ENCODE measurements at regions not wholly inside any gene's neighbourhood (a gene's known extent, or its start where the extent isn't known, plus 50 kb on each side); places are given as distances from the start of the nearest gene placed in this dataset.
"Not testable (repeated sequence)": the region's sequence is repeated elsewhere in the genome, so short reads cannot be mapped to it uniquely, and the experiment has no call there.

DNA sequence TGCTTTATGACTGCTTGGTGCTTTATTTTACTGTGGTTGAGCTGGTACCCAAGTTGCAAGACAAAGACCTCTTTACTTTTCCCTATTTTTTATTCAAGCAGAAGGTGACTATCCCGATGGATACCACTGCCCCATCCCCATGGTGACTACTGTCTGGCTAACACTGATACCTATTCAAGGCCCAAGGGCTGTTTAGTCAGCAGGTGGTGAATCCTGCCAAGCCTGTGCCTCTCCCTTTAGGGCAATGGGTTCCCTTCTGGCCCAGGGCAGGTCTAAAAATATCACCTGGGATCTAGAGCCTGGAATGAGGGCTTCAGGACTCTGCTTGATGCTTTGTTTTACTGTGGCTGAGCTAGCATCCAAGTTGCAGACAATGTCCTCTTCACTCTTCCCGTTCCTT is 510.0 kb upstream of the GRAMD2B start:
- no peak for DNase-seq (ENCODE audit: low spot score)

DNA sequence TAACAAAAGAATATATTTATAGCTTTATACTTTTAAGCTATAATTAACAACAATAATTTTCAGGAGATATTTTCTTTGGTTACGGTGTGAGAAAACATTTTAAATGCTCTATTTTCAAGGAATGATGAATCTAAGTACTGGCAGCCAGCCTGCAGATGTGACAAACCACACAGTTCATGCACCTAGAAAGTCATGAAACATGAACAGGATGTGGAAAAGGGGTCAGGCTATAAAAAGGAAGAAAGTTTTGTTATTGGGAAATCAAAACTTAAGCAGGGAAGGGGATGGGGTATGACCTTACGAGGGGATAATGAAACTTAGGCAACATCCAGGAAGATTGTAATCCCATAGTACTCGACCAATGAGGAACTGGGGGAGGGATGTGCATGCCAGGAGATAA is 508.7 kb upstream of the GRAMD2B start:
- no peak for DNase-seq (ENCODE audit: low spot score)

DNA sequence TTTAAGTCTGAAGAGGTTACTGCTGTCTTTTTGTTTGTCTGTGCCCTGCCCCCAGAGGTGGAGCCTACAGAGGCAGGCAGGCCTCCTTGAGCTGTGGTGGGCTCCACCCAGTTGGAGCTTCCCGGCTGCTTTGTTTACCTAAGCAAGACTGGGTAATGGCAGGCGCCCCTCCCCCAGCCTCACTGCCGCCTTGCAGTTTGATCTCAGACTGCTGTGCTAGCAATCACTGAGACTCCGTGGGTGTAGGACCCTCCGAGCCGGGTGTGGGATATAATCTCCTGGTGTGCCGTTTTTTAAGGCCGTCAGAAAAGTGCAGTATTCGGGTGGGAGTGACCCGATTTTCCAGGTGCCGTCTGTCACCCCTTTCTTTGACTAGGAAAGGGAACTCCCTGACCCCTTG is 499.3 kb upstream of the GRAMD2B start:
- DNase-seq (ENCODE audit: low spot score): not testable (repeated sequence)

DNA sequence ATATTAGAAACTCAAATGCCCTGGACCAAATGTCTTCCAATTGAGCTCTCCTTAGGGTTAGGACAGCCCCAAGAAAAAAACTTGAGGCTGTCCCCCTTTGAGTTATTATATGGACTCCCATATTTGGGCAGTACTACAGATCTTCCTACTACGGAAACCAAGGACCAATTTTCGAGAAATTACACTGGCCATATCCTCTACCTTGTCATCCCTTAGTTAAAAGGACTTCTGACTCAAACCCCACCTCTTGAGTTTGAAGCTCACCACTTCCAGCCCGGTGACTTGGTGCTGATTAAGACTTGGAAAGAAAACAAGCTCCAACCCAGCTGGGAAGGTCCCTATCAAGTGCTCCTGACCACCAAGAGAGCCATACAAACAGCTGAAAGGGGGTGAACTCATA is 497.0 kb upstream of the GRAMD2B start:
- no peak for DNase-seq (ENCODE audit: low spot score)

DNA sequence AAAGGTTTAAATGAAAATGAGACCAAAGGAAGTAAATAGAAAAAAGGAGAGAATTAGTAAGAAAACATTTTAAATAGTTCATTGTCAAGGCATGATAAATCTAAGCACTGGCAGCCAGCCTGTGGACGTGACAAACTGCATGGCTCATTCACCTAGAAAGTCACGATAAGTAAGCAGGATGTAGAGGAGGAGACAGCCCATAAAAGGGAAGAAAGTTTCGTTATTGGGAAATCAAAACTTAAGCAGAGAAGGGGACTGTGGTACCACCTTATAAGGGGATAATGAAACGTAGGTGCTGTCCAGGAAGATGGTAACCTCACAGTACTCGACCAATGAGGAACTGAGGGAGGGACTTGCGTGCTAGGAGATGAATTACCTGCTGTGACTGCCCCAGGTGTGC is 494.5 kb upstream of the GRAMD2B start:
- no peak for DNase-seq (ENCODE audit: low spot score)

DNA sequence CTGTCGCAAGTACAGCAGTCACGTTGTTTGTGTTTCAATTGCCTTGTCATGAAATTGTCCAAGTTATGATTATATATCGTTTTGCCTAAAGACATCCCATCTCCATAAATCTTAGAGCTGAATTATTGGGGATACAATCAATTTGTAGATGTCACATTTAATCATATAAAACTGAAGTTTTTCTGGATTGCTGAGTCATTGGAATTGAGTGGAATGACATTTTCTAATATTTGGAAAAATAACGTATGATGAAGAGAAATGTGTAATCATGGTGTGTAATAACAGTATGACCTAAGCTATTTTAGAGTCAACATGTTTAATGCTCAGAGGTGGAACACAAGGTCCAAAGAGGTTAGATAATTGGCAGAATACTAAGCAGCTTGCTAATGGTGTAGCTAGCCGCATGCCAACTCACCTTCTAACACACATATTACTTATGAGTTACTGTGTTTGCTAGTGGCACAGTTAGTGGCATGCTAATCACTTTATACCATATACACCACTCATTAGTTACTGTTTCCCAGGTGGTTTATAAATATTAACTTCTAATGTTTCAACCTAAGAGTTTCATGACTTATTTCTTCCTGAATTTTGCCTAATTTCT is 473.1 kb upstream of the GRAMD2B start:
- DNase-seq (ENCODE audit: low spot score): no peak

DNA sequence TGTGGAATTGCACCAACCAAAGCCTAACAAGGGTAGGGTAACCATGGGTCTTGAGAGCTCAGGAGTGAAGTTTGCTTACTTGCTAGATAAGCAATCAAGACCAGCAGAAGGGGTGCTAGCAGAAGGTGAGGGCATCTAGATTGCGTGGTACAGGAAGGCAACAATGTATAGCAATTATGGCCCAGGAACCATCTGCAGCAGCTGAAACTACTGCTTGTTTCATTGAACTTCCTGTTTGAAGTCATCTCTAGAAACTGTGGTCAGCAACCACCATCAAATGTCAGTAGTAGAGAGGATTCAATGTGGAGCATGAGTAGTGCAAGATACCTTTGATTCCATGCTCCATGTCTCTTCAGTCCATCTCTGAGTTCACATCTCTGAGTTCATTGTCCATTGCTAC is 462.1 kb upstream of the GRAMD2B start:
- DNase-seq (ENCODE audit: low spot score): no peak

DNA sequence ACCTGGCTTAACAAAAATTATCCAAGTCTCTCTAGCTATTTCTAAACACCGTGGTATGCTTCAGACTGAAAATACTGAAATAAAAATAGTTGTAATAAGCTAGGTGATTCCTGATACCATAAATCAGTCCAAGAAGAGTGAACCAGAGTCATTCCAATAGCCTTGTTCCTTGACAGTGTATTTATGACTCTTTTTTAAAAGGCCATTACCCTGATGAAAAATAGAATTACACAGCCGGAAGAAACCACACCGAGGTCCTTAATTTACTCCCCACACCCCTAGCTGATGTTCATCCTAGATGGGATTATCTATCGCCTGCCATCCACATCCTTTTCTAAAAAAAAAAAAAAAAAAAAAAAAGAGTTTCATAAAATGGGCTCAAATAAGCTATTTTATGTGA is 457.6 kb upstream of the GRAMD2B start:
- no peak for DNase-seq (ENCODE audit: low spot score)

DNA sequence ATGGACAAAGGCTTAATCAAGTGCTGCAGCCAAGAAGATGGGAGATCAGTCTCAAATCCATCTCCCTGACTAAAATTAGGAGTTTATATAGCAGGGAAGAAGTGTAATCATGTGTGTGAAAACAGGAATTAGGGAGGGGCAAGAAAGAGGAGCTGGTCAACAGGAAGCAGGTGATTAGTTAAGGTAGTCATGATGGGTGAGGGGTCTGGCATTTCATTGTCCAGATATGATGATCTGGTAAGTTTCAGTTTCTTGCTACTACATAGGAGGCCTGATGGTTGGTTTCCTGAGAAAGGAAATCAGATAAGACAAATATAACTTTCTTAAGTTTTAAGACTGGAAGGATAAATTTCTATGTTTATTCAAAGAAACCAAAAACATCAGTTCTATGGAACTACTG is 455.6 kb upstream of the GRAMD2B start:
- no peak for DNase-seq (ENCODE audit: low spot score)

DNA sequence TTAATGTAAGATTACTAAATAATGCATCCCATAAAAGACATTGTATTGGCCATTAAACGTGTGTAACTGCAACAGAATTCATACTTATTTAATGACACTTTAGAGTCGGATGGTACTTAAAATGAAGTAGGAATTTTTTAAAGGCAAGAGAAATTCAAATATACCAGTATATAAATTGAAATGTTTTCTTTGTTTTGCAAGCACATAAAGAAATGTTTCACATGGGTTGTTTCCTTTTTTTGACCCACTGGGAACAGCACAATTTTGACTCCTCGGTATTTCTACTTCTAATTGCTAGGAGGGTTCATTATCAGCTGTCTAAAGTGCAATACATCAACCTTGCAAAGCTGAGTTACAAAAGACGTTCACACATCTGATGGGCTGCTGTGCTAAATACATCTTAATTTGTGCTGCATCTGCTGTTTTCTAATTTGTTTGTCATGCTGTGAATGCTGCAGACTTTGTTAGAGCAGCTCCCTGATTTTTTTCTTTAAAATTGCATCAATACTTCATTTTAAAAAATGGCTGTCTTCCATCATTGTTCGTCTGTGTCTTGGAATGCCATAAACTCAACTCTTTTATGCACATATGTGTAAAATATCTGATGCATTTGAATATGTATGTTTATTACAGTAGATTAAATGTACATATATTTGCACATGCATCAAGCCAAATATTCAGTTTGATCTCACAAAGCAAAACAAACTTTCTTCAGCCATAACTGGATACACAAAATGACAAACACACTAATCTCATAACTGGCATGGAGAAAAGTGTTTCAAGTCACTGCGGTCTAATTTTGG is 454.0 kb upstream of the GRAMD2B start:
- DNase-seq (ENCODE audit: low spot score): no peak

DNA sequence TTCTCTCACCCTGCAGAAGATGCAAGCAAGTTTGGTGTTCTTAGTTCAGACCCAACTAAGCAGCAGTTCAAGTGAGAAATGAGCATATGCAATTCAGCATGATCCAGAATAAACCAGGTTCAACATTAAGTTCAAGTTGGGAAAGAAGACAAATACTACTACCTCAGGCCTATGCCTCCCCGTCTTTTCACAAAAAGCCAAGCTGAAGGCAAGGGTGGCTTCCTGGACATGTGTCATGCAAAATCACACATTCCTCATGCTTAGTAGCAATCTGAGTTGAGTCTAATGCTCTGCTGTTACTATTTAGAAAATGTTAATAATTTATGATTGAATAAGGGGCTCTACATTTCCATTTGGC is 453.4 kb upstream of the GRAMD2B start:
- DNase-seq (ENCODE audit: low spot score): no peak

DNA sequence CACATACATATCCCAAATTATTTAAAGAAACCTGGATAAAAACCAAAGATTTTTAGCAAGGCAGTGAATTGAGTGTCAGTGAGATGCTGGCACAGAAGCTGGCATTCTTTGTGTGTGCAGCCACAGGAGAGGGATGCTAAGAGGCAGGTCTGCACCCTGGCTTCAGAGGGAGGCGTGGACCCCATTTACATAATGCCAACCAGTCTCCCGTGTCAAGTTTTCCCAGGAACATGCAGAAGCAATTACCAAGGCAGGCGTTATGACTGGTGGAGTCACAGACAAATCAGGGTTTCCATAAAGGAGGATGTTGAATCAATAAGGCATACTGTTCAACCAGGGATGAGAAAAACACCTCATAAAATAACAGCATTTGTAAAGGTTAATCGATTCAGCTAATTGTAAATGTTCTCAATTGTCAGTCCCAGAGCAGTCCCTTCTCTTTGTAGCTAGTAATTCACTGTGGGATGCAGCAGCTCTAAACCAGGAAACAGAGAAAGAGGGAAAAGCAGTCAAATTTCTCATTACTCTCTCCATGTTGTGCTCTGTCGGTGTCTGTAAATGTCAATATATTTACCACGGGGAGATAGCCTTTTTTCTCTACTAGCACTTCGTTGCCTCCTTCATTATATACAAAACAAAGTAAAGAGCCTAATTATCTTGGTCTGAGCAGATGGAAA is 452.4 kb upstream of the GRAMD2B start:
- DNase-seq (ENCODE audit: low spot score): no peak

DNA sequence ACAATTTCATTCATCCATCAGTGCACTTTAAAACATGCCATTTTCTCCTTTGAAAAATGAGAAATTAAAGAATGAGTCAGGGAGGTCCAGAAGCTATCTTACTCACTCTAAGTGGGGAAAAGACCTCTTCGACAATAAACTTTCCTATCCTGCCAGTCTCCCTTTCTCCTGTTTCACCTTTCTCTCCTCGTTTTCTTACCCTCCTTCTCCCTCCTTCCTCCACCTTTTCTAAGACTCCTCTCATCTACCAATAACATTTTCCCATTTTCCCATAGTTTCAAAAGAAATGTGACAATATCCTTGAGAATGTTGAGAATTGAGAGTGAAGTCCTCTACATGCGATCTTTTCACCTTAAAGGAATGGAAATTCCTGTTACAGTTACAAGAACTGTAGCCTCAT is 450.5 kb upstream of the GRAMD2B start:
- DNase-seq (ENCODE audit: low spot score): no peak

DNA sequence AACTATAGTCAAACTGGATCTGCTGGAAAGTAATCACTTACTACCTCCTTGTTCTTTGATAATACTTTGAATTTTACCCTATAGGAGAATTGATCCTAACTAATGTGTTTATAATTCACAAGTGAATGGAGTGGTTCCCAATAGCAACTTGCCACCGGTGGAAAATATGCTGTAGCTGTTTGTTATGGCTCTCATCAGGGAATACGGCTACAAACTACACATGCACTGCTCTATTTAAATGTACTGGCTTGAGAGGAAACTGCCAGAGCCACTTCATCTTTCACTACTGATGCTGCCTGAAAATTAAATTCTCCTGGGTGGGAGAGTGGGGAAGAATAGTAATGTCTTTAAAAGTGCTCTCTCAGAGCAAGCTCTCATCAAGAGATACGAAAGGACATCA is 448.5 kb upstream of the GRAMD2B start:
- no peak for DNase-seq (ENCODE audit: low spot score)

DNA sequence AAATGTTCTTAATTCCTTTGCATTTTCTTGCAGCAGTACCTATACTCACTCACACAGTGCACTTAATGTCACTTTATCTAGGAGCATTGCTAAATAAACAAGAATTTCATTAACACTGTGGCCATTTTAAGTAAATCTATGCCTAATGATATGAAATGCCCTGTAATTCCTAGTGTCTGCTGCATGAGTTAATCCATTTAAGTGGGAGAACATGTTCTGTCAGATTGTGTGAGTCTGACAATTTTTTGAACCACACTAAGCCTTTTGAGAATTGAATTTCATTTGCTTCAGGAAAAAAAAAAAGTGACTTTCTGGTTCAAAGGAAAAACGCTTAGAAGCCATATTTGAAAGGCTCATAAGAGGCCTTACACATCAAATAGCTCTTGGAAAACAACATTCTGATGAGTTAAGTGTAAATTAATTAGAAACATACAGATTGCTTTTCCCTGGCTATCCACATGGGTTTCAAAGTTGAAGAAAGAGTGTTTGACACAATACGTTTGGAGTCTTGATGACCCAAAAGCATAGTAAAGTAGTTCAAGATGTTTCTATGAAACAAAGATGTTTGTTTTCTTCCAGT is 446.7 kb upstream of the GRAMD2B start:
- no peak for DNase-seq (ENCODE audit: low spot score)

DNA sequence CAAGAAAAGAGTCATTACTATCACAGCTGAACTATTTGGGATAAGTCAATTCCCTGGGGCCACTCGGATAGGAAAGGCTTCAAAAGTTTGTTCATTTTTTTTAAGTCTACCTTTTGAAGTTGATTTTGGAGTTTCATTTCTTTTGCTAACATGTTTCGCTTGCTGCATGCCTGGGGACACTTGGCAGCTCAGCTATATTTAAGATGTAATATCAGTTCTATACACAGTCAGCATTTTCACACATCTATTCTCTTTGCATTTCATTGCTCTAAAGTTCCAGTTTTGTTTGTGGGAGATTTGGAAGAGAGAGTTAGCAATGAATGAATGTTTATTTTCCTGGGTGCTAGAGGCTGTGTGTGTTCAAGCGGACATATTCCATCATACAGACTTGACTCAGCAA is 445.2 kb upstream of the GRAMD2B start:
- DNase-seq (ENCODE audit: low spot score): no peak

DNA sequence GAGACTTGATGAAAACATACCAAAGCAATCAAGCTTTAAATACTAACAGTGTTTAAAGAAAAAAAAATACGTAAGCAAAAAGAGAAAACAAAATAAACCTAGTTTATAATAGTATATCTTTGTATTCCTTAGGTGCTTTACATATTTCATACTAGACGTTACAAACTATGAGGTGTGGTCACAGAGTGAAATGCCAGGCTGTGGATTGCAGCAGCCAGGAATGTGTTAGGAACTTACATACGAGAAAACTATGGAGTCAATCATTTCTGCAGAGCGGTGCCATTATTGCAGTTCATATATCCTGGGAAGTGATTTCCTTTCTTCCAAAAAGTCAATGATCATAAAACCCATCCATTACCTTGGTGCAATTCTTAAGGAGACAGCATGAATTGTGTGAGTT is 443.6 kb upstream of the GRAMD2B start:
- no peak for DNase-seq (ENCODE audit: low spot score)

DNA sequence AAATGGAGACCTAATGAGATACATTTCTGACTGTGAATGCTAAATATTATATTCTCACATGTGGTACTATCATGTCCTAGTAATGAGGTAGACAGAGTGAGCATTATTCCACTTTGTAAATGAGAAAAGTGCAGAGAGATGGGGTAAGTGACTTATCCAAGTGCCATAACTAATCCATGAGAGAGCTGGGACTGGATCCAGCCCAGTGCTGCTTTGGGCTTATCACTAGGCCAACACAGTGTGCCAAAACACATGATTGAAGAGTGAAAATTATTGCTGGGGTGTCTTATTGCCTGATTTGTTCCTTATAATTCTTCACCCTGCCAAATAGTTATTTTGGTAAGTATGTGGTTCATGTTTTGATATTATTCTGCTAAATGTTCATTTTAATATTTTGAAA is 442.2 kb upstream of the GRAMD2B start:
- no peak for DNase-seq (ENCODE audit: low spot score)

DNA sequence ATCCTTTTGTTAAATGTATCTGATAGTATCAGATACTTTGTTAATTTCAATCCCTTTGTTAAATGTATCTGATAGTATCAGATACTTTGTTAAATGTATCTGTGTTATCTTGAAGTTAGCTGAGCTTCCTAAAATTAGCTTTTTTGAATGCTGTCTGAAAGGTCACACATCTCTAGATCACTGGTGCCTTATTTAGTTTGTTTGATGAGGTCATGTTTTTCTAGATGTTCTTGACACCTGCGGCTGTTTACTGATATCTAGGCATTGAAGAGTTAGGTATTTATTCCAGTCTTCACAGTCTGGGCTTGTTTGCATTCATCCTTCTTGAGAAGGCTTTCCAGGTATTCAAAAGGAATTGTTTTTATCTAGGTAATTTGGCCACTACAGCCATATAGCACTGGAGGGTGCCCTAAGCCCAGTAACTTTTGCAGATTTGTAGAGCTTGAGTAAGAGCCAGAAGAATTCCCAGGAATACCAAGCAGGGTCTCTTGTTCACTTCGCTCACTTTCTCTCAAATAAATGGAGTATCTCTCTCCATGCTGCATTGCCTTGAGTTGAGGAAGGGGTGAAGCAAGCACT is 435.4 kb upstream of the GRAMD2B start:
- DNase-seq (ENCODE audit: low spot score): no peak

DNA sequence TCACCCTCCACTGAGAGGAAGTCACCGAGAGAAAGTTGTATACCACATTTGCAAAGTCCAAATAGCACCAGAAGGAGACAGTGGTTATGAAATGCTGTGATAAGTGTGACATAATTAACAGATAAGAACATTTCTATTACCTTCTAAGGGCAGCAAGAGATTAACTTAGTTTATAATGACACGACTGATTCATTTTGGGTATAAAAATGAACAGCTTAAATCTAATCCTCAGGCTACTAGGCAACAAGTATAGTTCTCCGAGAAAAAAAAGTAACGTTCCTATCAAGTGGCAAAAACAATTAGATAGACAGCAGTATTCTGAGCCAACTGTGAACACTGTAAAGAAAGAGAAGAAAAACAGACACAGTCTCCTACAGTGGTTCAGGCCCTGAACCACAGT is 431.2 kb upstream of the GRAMD2B start:
- DNase-seq (ENCODE audit: low spot score): no peak

DNA sequence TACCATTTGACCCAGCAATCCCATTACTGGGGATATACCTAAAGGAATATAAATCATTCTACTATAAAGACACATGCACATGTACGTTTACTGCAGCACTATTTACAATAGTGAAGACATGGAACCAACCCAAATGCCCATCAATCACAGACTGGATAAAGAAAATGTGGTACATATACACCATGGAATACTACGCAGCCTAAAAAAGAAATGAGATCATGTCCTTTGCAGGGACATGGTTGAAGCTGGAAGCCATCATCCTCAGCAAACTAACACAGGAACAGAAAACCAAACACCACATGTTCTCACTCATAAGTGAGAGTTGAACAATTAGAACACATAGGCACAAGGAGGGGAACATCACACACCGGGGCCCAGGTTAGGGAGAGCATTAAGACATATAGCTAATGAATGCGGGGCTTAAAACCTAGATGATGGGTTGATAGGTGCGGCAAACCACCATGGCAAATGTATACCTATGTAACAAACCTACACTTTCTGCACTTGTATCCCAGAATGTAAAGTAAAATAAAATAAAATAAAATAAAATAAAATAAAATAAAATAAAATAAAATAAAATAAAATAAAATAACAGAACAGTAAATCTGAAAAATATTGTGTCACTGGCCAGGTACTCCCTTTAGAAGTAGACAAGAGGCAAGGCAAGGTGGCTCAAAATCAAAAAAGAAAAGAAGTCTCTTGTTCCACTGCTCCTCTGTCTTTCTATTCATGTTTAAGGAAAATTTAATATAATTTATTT is 423.8 kb upstream of the GRAMD2B start:
- DNase-seq (ENCODE audit: low spot score): not testable (repeated sequence)

DNA sequence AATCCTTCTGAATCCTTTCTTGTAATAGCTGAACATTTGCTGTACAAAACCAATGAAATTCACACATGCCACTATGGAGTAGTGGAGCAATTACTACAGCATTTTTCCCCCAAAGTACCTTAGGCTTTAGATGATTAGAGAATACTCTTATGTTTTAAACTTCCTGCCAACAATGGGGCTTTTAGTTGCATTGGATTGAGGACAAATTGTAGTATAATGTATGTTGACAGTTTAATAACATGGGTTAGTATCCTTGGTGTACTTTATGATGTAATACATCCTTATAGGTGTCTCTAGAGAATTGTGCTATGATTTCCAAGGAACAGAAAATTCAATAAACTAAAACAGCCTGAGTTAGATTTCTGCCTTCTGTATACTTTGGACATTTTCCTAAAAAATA is 422.7 kb upstream of the GRAMD2B start:
- no peak for DNase-seq (ENCODE audit: low spot score)
